NCI-H510A treated with DMSO at 0.1 percent for 48 hours (cell line): ENCODE measurements at regions not wholly inside any gene's neighbourhood (a gene's known extent, or its start where the extent isn't known, plus 50 kb on each side); places are given as distances from the start of the nearest gene placed in this dataset.
"Not testable (repeated sequence)": the region's sequence is repeated elsewhere in the genome, so short reads cannot be mapped to it uniquely, and the experiment has no call there.

Source experiments
- DNase-seq: peaks from one replicate; lab custom pipeline; 2025; lab: John Stamatoyannopoulos, UW

GRCh38 chr11:25758145-25758661 is 573.7 kb upstream of the ANO3 start:
- no peak for DNase-seq

DNA sequence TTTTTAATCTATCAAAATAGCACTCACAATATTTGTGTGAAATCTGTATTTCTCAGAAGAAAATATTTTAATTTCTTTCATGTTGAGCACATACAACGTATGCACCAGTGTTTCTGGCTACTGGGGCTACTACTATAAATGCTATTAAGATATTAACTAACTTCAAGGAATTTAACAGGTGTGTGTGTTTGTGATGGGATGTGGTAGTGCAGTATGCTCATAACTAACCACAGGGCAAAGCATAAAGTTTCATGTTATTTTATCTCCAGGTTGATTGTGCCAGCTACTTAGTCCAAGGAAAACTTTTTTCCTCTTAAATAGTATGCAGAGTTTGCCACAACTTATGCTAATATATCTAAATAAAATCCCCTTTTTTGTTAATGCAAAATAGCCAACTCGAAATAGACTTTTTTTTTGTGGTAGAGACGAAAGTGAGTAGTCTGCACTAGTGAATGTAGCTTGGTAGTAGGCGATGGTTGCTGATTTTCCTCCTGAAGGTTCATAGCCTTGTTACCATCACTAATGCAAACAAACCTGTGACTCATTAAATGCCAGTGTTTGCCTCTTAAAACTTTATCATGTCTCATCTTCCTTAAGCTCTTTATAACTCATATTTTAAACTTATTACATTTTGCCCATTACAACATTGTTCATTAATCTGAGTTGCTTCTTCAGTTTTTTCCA is 565.5 kb upstream of the ANO3 start:
- DNase-seq, result no peak

DNA sequence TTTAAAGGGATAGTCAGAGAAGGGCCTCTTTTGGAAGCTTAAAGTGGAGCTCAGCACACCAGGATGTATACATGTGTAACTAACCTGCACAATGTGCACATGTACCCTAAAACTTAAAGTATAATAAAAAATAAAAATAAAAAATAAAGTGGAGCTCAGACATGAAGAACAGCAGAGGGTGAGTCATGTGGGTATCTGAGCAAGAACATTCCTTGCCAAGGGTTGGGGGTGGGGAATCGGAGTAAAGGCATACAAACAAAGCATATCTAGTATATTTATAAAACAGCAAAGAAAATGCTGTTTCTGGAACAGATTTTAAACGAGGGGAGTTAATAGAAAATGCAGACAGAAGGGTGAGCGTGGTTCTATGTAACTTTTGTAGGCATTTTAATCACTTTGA is 562.6 kb upstream of the ANO3 start:
- DNase-seq, result no peak

- DNase-seq, result no peak
These were observed 560.3 kb upstream of the ANO3 start for GRCh38 chr11:25771605-25772004.

DNA sequence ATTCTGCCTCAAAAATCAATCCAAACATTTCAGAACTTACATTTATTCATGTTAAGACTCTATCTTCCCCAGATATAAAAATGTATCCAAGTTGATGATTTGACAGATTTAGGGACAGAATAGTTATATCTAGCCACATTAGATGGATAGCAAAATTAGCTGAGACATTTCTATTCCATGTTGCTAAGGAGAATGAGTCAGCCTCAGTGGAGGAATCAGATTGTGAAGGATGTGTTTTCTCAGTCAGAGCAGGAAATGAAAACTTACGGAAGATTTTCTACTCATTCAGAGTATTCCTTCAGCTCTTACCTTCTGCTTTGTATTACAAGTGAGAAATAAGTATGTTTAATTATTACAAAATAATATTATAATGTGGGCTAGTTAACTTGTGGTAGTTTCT is 556.3 kb upstream of the ANO3 start:
- no peak for DNase-seq

DNA sequence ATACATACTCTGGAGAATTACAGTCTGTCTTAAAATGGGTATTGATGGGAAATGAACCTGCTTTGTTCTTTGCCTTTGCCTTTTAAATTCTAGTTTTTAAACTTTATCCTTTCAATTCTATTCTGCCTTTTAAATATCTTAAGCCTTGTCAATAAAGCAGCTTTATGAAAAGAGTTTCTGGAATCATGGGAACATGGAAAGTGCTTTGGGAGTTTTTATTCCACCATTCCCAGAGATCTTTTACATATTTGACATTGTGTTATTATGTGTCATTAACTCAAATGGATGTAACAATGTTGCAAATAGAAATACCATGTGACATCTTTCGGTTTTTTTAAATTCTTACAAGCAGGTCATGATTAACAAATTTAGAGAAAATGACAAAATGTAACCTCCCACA is 555.7 kb upstream of the ANO3 start:
- no peak for DNase-seq

DNA sequence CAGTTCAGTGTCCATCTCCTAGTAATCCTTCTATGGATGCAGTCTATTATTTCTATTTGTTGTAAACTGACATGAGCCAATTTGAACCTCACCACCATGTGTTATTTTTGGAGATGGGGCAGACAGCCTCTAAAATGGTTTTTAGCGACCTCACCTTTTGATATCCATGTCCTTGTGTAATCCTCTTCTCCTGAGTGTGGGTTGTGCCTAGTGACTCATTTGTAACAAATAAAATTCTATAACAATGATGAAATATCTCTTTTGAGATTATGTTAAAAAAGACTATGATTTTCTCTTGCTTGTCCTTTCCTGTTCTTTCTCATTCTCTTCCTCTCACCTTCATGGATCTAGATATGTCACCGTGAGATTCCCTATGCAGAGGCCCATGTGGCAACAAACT is 554.6 kb upstream of the ANO3 start:
- no peak for DNase-seq

- no peak for DNase-seq
These were observed 552.9 kb upstream of the ANO3 start for GRCh38 chr11:25779033-25779432.

- no peak for DNase-seq
These were observed 544.5 kb upstream of the ANO3 start for GRCh38 chr11:25787416-25787815.

- no peak for DNase-seq
These were observed 541.5 kb upstream of the ANO3 start for GRCh38 chr11:25790396-25790795.

- no peak for DNase-seq
These were observed 538.3 kb upstream of the ANO3 start for GRCh38 chr11:25793637-25794036.

DNA sequence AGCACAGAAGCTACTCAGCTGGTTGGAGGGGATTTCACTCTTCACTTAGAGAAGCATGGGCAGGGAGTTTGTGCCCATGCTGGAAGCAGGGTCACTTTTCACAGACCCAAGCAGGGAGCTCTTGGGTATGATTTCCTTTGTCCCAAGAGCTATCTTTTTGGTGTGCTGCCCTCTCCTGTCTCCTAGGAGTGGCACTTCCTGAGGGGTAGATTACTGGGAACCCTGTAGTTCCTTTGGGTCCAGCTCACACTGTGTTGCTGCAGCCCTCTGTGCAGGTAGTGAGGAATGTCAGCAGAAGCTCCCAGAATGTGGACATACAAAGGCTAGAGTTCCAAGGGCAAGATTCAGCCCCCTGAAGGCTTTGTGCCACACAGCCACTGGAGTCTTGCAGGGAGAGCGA is 537.1 kb upstream of the ANO3 start:
- DNase-seq, result no peak

GRCh38 chr11:25816411-25816810 is 515.5 kb upstream of the ANO3 start:
- no peak for DNase-seq

DNA sequence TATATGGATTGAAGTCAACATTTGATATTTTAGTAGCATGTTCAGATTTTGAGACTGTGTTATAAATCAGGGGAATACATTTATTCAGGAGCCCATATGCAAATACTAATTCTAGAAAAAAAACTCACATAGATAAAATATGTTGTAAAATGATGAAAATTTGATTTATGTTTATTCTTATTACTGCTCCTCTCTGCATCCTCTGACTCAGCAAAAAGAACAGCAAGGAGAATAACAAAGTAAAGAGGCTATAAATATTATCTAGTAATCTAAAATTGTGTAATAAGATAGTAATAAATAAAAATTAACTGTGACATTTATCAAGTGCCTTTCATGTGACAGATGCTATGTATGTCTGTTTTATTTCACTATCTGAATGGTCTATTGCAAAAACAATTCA is 507.2 kb upstream of the ANO3 start:
- no peak for DNase-seq

GRCh38 chr11:25831485-25831884 is 500.4 kb upstream of the ANO3 start:
- not testable (repeated sequence) for DNase-seq

DNA sequence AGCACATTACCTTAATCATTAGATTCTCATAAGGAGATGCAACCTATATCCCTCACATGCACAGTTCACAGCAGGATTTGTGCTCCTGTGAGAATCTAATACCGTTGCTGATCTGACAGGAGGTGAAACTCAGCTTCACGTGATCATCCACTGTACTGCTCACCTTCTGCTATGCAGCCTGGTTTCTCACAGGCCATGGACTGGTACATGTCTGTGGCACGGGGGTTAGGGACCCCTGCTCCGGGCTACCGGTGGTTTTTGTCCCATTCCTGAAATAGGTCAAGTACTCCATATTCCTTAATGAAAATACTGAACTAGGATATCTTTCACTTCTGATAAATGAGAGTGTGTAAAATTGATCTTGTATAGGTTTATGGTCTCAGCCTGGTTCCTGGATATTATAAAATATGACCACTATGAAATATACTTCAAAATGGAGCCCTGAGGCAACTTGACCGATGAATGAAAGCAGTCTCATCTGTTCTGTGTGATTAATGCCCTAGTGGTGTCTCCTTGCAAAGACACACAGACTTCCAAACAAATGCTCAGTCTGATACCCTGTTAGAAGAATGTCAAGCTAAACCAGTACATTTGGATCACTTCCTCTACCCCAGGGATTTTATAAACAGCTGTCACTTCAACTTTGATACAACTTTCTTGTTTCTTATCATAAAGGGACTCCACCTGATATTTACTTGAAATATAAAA is 492.9 kb upstream of the ANO3 start:
- no peak for DNase-seq

DNA sequence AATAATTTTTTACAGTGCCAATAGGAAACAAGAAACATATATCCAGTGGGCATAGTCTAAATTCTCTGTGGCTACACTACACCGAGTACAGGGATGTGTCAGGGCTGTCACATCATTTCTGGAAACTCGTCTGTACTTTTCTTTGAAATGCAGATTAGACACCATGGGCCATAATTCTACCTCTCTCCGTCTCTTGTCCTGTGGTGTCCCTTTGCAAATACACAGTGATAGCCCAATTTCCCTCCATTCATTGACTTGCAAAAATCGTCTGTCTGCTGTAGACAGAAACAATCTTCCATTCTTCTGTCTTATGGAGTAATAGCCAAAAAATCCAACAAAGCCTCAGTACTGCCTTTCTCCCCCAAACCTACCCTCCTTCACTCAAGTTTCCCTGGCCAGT is 487.1 kb upstream of the ANO3 start:
- no peak for DNase-seq

GRCh38 chr11:25855916-25856315 is 476.0 kb upstream of the ANO3 start:
- no peak for DNase-seq

DNA sequence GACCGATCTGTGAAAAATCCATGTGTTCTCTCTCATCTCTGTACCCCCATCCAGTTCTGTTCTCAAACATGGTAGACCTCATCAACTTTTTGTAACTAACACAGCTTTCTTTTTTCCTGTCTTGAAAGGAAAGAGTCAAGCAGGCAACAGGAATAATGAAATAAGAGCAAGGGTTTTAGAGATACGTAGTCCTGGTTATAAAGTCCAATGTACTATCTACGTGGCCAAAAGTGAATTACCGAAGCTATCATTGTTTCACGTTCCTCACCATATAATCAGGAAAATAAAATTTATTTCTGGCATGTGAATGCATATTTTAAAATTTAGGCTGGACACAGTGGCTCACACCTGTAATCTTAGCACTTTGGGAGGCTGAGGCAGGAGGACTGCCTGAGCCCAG is 472.2 kb upstream of the ANO3 start:
- DNase-seq, result no peak

GRCh38 chr11:25860677-25861450 is 471.1 kb upstream of the ANO3 start:
- no peak for DNase-seq

DNA sequence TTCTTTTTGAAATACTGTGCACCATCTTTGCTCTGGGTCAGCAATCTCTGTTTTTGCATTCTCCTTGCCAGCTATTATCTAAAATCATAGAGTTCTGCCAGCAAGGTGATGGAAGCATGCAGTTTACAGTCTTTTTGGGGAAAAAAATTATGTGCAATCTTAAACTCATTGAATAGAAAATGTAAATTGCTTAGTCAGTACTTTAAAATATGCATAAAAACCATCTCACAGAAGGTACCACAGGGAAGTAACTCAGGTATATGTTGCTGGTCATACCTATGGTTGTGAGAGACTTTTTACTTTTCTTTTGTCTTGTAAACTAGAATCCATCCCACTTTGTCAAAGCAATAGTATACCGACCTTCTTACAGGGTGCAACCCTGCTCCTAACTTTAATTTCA is 469.8 kb upstream of the ANO3 start:
- no peak for DNase-seq

GRCh38 chr11:25863986-25864385 is 467.9 kb upstream of the ANO3 start:
- no peak for DNase-seq

DNA sequence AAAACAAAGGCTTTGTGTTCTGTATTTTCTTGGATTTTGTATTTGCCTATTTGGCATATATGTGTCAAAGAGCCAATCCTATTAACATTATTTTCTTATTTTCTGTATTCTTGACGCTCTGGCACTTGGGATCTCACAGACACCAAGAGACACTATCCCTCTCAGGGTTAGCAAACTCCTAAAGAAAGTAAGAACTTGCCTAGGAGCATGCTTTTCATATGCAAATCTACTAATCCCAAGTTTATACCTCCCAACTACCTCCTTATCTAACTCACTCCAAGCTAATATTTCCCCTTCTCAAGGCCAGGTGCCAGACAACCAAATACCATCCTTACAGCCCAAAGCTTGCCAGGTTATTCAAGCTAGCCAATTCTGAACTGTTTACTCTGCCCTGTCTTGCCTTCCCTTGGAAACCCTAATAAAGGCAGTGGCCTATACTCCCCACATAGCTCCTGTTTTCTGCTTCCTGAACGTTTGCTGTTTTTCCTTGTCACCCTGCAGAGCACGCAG is 455.4 kb upstream of the ANO3 start:
- DNase-seq, result no peak
